HEK293T (cell line): ENCODE measurements at regions not wholly inside any gene's neighbourhood (a gene's known extent, or its start where the extent isn't known, plus 50 kb on each side); places are given as distances from the start of the nearest gene placed in this dataset.

Source experiments
- LEF1 ChIP-seq: fragments of 450-650 bp; IDR thresholded peaks from 2 replicates; pipeline ENCODE4 v1.6.1; 2017; ENCODE audit warnings: mild to moderate bottlenecking, borderline replicate concordance
- ZNF384 ChIP-seq: fragments of 450-650 bp; IDR thresholded peaks from 2 replicates; pipeline ENCODE4 v1.6.1; 2016

DNA sequence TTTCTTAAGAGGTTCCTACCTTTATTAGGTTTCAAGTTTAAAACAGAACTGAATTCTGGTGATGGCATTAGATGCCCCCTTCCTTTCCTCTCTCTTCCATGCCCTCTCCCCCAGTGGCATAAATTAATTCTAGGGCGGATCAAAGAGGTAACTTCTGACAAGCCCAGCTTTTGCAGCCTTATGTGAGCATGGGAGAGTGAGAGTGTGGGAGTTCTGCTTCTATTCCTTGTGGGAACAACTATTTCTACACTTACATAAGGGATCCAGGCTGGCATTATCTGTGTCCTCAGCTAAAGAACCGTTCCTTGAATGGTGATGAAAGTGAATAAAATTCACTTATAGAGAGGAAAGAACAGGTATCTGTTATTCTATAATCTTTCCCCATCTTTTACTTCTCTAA, 437.6 kb downstream of the KIF4B start:
- TF ChIP-seq ZNF384: no peak
- no peak for TF ChIP-seq LEF1
